Suprapubic skin (tissue), 3 donors: ENCODE measurements at regions not wholly inside any gene's neighbourhood (a gene's known extent, or its start where the extent isn't known, plus 50 kb on each side); places are given as distances from the start of the nearest gene placed in this dataset.

ENCODE experiments used
- CTCF ChIP-seq, 2 donors: fragments of 200-600 bp in 1 of 2; fragments of 450-650 bp in 1 of 2; sonication (generic) in 1 of 2; IDR thresholded peaks; one replicate each; pipeline ENCODE4 v1.5.1; 2016 to 2019; ENCODE audit warnings: antibody characterized with exemption in 2 of 2, mild to moderate bottlenecking in 1 of 2, moderate library complexity in 1 of 2
- EP300 ChIP-seq: sonication (generic); formaldehyde crosslinking; IDR thresholded peaks from one replicate; pipeline ENCODE4 v1.6.1; 2017; ENCODE audit warnings: antibody characterized with exemption
- POLR2A ChIP-seq, 2 donors: fragments of 450-650 bp; IDR thresholded peaks; one replicate each; pipeline ENCODE4 v1.6.1; 2017; ENCODE audit warnings: antibody characterized with exemption in 2 of 2, mild to moderate bottlenecking in 2 of 2, moderate library complexity in 2 of 2

DNA sequence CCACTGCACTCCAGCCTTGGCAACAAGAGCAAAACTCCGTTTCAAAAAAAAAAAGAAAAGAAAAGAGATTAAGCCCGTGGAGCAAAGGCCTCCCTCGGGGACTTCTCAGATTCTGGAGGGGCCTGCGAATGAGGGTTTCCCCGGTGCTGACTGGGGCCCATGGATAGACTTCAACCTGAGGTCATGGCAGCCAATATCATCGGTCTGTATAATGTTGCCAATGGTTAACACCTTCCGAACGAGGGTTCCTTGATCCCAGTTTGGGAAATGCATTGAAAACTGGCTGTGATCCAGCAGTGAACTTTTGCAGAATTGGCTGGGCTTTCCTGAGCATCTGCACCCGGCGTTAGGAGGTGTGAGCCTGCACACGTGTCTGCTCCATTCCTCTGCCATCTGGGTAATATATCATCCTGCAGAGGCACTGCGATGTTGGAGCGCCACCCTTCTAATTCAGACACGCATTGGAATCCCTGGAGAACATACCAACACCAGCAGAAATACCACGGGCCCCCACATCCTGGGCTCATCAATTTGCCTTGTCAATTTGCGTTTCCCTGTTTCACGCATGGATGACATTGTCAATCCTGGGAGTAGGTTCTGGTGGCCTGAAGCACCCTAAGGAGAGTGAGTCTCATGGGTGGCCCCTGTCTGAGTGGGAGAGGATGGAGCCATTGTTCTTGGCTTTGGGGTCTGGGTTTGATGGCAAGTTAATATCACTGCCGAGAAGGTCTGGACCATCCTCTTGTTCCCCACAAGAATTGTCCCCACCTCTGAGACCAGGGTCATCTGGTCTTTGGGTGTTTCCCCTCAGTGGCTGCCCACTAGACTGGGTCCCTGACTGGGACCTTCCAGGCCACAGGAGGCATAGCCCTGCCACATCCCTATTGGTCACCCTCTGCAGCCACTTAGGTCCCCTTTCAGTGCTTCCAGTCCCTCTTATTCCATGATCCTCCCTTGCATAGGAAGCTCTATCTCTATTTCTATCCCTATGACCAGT, 441.0 kb downstream of the PTPRU start:
- no peak for TF ChIP-seq POLR2A (IDR thresholded peaks at IDR 0.05)
- no peak for TF ChIP-seq CTCF (IDR thresholded peaks at IDR 0.05)
- TF ChIP-seq EP300 = no peak
